ENCODE measurements at regions not wholly inside any gene's neighbourhood (a gene's known extent, or its start where the extent isn't known, plus 50 kb on each side); places are given as distances from the start of the nearest gene placed in this dataset.
"Not testable (repeated sequence)": the region's sequence is repeated elsewhere in the genome, so short reads cannot be mapped to it uniquely, and the experiment has no call there.

DNA sequence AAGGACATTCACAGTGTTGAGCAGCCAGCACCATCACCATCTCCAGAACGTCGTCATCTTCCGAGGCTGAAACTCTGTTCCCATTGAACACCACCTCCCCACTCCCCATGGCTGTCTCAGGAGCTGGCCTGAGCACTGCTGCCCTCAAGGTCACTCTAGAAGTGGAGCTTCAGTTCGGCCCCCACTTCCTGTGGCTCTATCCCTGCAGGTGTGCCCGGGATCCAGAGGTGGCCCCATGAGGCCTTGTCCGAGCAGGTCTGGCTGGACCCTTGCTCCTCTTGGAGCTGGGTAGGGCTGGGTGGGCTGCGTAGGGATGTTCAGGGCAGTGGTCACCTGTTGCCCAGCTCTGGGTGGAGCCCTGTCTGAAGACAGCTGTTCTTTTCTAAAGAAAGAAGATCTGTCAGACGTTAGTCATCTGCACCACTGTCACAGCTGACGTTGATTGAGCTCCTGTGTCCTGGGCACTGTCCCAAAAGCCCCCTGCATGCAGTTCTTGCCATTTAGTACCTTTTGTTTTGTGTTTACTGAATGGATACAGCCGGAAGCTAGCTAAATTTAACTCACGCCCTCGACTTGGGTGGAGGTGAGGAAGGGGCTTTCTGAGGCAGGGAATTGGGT lies 75.5 kb upstream of the CLDN5 start:
- no peak for DNase-seq (ENCODE audit: low read depth, low spot score)

DNA sequence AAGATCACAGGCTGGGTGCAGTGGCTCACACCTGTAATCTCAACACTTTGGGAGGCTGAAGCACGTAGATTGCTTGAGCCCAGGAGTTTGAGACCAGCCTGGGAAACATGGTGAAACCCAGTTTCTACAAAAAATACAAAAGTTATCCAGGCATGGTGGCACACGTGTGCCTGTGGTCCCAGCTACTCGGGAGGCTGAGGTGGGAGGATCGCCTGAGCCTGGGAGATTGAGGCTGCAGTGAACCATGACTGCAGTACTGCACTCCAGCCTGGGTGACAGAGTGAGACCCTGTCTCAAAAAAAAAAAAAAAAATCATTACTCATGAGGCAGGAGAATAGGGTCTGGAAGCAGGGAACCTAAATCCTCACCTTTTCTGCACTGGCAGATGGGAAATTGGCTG lies 79.1 kb upstream of the CLDN5 start:
- DNase-seq (ENCODE audit: low read depth, low spot score), result not testable (repeated sequence)

DNA sequence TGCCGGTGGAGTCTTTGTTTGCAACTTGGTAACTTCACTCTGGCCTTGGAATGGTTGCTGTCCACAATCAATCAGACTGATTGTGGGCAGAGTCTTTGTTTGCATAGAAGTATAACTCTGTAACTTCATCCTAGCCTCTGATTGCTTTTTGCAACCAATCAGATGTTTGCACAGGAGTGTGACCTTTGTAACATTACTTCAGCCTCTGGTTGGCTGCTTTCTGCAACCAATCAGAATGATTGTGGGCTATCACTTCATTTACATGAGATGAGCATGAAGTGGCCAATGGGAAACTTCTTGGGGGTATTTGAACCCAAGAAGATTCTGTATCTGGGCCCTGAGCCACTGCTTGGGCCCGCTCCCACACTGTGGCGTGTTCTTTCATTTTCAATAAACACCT lies 79.6 kb upstream of the CLDN5 start:
- DNase-seq (ENCODE audit: low read depth, low spot score), result no peak

DNA sequence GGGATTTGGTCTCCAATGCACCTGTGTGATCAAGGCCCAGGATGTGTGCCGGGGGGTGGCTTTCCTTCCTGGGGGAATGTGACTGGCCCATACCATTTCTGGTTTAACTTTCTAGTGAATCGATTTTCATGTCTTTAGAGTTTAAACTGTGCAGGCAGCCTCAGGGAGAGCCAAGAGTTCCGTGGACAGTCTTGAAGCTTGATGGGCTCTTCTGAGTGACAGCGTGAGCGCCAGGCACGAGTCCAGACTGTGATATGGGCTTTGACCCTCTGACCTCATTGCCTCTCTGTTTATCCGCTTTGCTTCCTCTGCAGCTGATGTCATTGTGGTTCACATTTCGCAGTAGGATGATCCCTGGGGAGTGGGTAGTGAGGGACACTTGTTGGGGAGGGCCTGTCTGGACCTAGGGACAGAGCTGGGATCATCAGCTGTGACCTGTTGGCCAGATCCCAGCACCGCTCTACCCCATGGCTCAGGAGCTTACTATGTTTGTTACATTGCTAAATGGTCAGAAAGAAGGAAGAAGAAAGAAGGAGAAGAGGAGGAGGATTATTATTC lies 80.6 kb upstream of the CLDN5 start:
- no peak for DNase-seq (ENCODE audit: low read depth, low spot score)

- DNase-seq (ENCODE audit: low read depth, low spot score), result no peak
These were observed 81.5 kb upstream of the CLDN5 start for GRCh38 chr22:19605508-19606331.

- DNase-seq (ENCODE audit: low read depth, low spot score), result no peak
These were observed 82.4 kb upstream of the CLDN5 start for GRCh38 chr22:19606332-19607191.

DNA sequence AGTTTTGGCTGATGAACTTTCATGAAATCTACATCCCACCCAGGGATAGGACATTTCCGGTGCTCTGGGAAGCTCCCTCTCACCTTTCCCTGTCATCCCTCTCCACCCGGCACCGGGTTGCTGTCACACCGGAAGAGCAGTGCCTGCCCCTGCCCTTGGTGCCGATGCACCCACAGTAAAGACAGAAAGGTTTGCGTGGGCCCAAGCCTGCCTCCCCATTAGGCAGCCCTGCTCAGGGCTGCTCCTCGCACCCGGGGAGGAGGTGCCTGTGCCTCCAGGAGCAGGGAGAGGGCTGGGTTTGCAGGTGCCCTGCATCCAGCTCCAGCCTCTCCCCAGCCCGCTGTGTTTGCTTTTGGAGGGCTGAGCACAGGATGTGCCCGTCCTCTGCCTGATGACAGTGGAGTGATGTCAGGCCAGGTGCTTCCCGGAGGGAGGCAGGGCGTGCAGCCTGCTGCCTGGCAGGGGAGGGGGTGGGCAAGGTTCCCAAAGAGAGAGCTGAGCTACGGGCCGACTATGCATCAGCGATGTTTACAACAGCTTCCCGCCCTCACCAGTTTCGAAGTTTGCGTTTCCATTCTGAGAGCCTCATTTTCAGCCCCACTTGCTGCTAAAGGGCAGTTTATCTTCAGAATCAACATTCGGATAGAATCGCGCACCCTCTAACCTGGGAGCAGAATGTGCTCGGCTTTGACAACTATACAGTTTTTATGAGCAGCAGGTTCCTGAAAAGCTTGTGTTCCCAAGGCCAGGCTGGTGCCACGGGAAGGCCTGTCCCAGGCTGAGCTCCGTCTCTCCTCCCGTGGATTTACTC lies 83.2 kb upstream of the CLDN5 start:
- DNase-seq (ENCODE audit: low read depth, low spot score), result no peak

GRCh38 chr22:19608003-19608690 lies 83.9 kb upstream of the CLDN5 start:
- no peak for DNase-seq (ENCODE audit: low read depth, low spot score)

- DNase-seq (ENCODE audit: low read depth, low spot score), result not testable (repeated sequence)
These were observed 85.5 kb upstream of the CLDN5 start for GRCh38 chr22:19609753-19610152.

DNA sequence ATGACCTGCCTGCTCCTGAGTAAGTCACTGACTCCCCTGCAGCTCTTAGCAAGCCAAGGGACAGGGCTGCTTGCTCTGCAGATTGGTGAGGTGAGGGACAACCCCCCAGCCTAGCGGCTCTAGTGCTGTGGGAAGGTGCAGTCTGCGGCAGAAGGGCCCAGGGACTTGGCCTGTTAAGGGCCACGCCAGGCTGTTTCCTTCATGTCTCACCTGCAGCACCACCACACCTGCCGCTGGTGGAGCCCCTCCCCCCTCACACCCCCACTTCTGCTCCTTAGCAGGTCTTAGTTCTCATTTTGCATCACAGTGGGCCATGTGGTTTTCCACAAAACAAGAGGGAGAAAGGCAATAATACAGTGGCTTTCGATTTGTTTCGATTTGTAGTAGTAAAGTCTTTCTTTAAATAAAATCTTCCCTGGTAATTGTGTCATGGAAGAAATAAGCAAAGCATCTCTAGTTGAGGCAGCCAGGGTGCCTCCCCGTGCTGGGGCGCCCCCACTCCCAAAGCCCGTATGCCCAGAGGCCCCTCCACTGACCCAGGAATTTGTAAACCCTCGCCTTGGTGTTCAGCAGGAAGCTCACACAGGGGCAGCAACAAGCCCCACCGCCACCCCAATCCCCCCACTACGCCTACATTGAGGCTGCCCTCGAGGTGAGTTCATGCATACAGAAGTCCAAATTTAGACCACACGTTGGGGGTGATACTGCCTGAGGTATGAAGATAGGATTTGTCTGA lies 86.5 kb upstream of the CLDN5 start:
- DNase-seq (ENCODE audit: low read depth, low spot score), result no peak

DNA sequence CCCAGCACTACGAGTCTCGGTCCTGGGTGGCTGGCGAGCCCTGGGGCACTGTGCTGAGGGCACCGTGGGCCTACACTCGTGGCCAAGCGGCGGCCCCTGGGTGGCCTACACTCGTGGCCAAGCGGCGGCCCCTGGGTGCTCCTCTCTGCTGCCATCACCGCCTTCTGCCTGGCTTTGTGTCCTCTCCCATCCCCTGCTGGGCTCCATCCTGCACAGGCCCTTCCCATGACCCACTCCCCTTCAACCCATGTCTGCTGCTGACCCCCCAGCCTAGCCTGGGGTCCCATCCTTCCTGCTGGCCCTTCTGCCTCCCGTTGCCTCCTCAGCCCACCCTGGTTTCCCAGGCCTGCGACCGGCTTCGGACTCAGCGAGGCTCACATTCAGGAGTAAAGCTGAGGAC lies 87.4 kb upstream of the CLDN5 start:
- no peak for DNase-seq (ENCODE audit: low read depth, low spot score)

- no peak for DNase-seq (ENCODE audit: low read depth, low spot score)
These were observed 88.8 kb upstream of the CLDN5 start for GRCh38 chr22:19612866-19613572.

DNA sequence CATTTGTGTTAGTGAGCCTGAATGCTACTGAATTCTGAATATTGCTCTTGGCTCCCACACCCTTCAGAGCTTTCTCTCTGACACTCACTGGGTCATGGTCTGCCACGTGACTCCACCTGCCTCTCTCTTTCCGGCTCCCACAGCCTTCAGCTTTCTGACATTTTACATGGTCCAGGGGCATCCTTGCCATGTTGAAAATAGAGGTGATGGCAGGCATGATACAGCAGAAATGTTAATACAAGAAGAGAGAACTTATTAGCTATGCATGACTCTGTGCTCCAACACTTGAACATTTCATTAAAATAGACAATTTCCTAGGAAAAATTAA lies 90.3 kb upstream of the CLDN5 start:
- DNase-seq (ENCODE audit: low read depth, low spot score), result no peak

DNA sequence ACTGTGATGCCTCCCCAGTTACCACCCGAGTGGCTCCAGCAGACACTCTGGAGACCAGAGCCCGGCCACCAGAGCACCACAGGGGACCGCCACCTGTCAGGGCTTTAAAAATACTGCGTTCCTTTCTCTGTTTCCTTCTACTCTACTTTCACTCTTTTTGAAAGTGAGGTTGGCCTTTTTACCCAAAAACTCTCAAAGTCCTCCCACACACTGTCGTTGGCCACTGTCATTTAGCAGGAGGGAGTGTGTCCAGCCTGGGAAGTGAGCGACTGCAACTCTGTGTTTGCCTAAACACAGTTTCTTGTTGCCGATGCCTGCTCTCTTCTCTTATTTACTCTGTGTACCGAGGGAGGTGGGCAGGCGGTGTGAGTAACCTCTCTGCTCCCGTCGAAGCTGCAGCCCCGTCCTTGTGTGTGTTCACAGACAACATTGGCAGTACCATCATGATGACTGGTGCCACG lies 90.8 kb upstream of the CLDN5 start:
- no peak for DNase-seq (ENCODE audit: low read depth, low spot score)

GRCh38 chr22:19615867-19616581 lies 91.8 kb upstream of the CLDN5 start:
- DNase-seq (ENCODE audit: low read depth, low spot score), result no peak

DNA sequence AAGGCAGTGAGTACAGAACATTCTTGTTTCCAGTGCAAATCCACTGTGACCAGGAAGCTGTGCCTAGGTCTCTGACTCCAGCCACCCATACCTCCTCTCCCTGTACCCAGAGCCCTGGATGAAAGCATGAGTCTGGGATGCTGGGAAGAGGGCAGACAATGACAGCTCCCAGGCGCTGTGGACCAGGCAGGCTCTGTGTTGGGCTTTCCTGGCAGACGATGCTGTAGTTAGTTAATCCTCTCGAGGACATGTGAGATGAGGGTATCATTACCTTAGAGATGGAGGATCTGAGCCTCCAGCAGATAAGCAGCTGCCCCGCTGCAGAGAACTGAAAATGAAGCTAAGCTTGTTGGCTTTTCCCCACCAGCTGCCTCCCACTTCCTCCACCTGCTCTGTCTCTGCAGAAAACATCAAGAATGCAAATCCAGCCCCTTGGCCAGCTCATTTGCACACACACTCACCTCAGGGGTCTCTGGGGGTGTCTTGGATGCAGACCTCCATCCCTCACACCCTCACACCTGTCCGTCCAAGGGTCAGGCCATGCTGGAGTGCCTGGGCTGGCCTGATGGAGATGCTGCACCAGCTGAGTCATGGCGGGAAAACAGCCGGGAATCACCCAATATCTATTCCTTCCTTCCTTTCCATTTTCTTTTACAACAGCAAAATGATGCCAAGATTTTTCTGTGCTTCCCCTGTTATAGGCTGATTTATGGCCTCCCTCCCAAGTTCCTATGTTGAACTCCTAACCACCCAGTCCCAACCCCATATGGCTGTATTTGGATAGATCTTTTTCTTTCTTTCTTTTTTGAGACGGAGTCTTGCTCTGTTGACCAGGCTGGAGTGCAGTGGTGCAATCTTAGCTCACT lies 94.9 kb upstream of the SEPTIN5 start:
- no peak for DNase-seq (ENCODE audit: low read depth, low spot score)

- no peak for DNase-seq (ENCODE audit: low read depth, low spot score)
These were observed 93.4 kb upstream of the SEPTIN5 start for GRCh38 chr22:19620742-19621371.

All from astrocyte of the hippocampus (primary cell).